Panc1 (cell line): ENCODE measurements at regions not wholly inside any gene's neighbourhood (a gene's known extent, or its start where the extent isn't known, plus 50 kb on each side); places are given as distances from the start of the nearest gene placed in this dataset.

Source experiments
- ATAC-seq: fragments of 200-7000 bp; cut with Tn5 transposase; 2 replicates; pipeline ENCODE4 v1.9.1; 2020; ENCODE audit warnings: mild to moderate bottlenecking, moderate library complexity
- BruUV-seq: library from RNA; stranded (reverse); fragments of 400-500 nt; replicated peaks from 2 replicates; lab custom pipeline; 2021; lab: Mats Ljungman, UMichigan
- CTCF ChIA-PET: fragments of 300-600 bp; sonication (Branson Sonifier 250); formaldehyde crosslinking; loops from one replicate; lab custom pipeline; 2022; ENCODE audit warnings: antibody characterized with exemption; lab: Charles Lee
- POLR2A ChIA-PET: fragments of 300-600 bp; sonication (Branson Sonifier 250); formaldehyde crosslinking; loops from one replicate; lab custom pipeline; 2022; ENCODE audit warnings: antibody characterized with exemption; lab: Charles Lee
- DNase-seq: peaks from one replicate; pipeline ENCODE4 v3.0.0-alpha.2; 2010; ENCODE audit warnings: low read depth, low spot score
- H3K27ac ChIP-seq: 2 replicates; pipeline ENCODE4 v1.5.1; 2011; ENCODE audit warnings: mild to moderate bottlenecking, low read length, inconsistent platforms
- H3K27me3 ChIP-seq: fragments of 200-500 bp; sonication (Bioruptor generic); 2 replicates; pipeline ENCODE4 v1.6.0; 2014; ENCODE audit warnings: low read length, inconsistent platforms; ENCODE audit not compliant: control insufficient read depth, insufficient read depth
- H3K36me3 ChIP-seq: fragments of 200-500 bp; sonication (Bioruptor generic); 2 replicates; pipeline ENCODE4 v1.5.1; 2014; ENCODE audit warnings: inconsistent platforms, mild to moderate bottlenecking, low read length, moderate library complexity; ENCODE audit not compliant: control insufficient read depth, insufficient read depth
- H3K4me1 ChIP-seq: 2 replicates; pipeline ENCODE4 v1.5.1; 2011; ENCODE audit warnings: inconsistent platforms, mild to moderate bottlenecking, low read length, moderate library complexity; ENCODE audit not compliant: control insufficient read depth, insufficient read depth
- H3K4me3 ChIP-seq, 2 experiments: 2 replicates each; pipeline ENCODE4 v1.5.1; 2011 to 2012; ENCODE audit warnings: low read depth in 2 of 2, low read length in 2 of 2, mild to moderate bottlenecking in 2 of 2, inconsistent platforms in 1 of 2, moderate library complexity in 1 of 2
- H3K9me3 ChIP-seq: fragments of 200-500 bp; sonication (Bioruptor generic); 2 replicates; pipeline ENCODE4 v1.5.1; 2014; ENCODE audit warnings: low read depth, mild to moderate bottlenecking, inconsistent platforms, low read length, moderate library complexity; ENCODE audit not compliant: control insufficient read depth, insufficient read depth
- POLR2AphosphoS5 ChIP-seq: IDR thresholded peaks from 2 replicates; pipeline ENCODE4 v1.6.1; 2012; ENCODE audit warnings: mild to moderate bottlenecking, low read depth, low read length, moderate library complexity
- SIN3A ChIP-seq: IDR thresholded peaks from 2 replicates; pipeline ENCODE4 v1.6.1; 2012; ENCODE audit warnings: low read depth, mild to moderate bottlenecking, low read length, moderate library complexity, borderline replicate concordance; ENCODE audit not compliant: insufficient read depth
- TCF7L2 ChIP-seq: IDR thresholded peaks from 2 replicates; pipeline ENCODE4 v1.6.1; 2011; ENCODE audit warnings: mild to moderate bottlenecking, low read depth, low read length, inconsistent platforms
- in situ Hi-C: cut with HindIII; loops from 2 replicates; pipeline ENCODE4 v1.10.0; 2016; ENCODE audit warnings: low sequenced_read_pairs, low pct_unique_long_range_greater_than_20kb
- intact Hi-C: fragments of 100-400 bp; cut with micrococcal nuclease; formaldehyde crosslinking; loops from one replicate; pipeline ENCODE4 v1.10.0; 2022; ENCODE audit not compliant: unreplicated experiment
- TF ChIP-seq, protein P1 (sequence below): fragments of 450-650 bp; IDR thresholded peaks from 2 replicates; pipeline ENCODE4 v1.5.1; 2017; ENCODE audit warnings: mild to moderate bottlenecking
- TF ChIP-seq, protein P2 (sequence below), 2 experiments: IDR thresholded peaks; 2 replicates each; pipeline ENCODE4 v1.6.1; 2011 to 2012; ENCODE audit warnings: low read depth in 2 of 2, control low read depth in 1 of 2, low read length in 1 of 2, mild to moderate bottlenecking in 1 of 2, moderate library complexity in 1 of 2; ENCODE audit not compliant: insufficient read depth in 1 of 2

- H3K4me1 ChIP-seq: no peaks in the 10 kb centered on the region
- no peak overlapping the region for H3K27ac ChIP-seq
- TF ChIP-seq TCF7L2: no peak
- no peak for TF ChIP-seq SIN3A
- TF ChIP-seq, protein P1, sequence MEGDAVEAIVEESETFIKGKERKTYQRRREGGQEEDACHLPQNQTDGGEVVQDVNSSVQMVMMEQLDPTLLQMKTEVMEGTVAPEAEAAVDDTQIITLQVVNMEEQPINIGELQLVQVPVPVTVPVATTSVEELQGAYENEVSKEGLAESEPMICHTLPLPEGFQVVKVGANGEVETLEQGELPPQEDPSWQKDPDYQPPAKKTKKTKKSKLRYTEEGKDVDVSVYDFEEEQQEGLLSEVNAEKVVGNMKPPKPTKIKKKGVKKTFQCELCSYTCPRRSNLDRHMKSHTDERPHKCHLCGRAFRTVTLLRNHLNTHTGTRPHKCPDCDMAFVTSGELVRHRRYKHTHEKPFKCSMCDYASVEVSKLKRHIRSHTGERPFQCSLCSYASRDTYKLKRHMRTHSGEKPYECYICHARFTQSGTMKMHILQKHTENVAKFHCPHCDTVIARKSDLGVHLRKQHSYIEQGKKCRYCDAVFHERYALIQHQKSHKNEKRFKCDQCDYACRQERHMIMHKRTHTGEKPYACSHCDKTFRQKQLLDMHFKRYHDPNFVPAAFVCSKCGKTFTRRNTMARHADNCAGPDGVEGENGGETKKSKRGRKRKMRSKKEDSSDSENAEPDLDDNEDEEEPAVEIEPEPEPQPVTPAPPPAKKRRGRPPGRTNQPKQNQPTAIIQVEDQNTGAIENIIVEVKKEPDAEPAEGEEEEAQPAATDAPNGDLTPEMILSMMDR: no peak
- TF ChIP-seq, protein P2, sequence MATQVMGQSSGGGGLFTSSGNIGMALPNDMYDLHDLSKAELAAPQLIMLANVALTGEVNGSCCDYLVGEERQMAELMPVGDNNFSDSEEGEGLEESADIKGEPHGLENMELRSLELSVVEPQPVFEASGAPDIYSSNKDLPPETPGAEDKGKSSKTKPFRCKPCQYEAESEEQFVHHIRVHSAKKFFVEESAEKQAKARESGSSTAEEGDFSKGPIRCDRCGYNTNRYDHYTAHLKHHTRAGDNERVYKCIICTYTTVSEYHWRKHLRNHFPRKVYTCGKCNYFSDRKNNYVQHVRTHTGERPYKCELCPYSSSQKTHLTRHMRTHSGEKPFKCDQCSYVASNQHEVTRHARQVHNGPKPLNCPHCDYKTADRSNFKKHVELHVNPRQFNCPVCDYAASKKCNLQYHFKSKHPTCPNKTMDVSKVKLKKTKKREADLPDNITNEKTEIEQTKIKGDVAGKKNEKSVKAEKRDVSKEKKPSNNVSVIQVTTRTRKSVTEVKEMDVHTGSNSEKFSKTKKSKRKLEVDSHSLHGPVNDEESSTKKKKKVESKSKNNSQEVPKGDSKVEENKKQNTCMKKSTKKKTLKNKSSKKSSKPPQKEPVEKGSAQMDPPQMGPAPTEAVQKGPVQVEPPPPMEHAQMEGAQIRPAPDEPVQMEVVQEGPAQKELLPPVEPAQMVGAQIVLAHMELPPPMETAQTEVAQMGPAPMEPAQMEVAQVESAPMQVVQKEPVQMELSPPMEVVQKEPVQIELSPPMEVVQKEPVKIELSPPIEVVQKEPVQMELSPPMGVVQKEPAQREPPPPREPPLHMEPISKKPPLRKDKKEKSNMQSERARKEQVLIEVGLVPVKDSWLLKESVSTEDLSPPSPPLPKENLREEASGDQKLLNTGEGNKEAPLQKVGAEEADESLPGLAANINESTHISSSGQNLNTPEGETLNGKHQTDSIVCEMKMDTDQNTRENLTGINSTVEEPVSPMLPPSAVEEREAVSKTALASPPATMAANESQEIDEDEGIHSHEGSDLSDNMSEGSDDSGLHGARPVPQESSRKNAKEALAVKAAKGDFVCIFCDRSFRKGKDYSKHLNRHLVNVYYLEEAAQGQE (IDR thresholded peaks at IDR 0.05; ENCODE audit: insufficient read depth in 1 of 2, low read depth in 2 of 2, low read length in 1 of 2): no peak
- no peak for TF ChIP-seq POLR2AphosphoS5
- no TSS peak for BruUV-seq
- no peaks in the 10 kb centered on the region for H3K9me3 ChIP-seq
- H3K4me3 ChIP-seq: no peak overlapping the region
- intact Hi-C loops: no loop called here
- H3K36me3 ChIP-seq: no peaks in the 10 kb centered on the region
- ATAC-seq (no peak), DNase-seq (no peak)
- in situ Hi-C loops: no loop called here
- ChIA-PET POLR2A (no interaction called here), CTCF (no interaction called here)
- H3K27me3 ChIP-seq: no peaks in the 10 kb centered on the region
Measured at GRCh38 chr2:34529965-34530364, 930.9 kb upstream of the FAM98A start.

- no peaks in the 10 kb centered on the region for H3K27me3 ChIP-seq
- intact Hi-C loops (no loop called here), in situ Hi-C loops (no loop called here)
- peaks cover 4% of the 10 kb centered on the region; the same call in 1 of the 2 replicates for H3K9me3 ChIP-seq
- no peak overlapping the region for H3K27ac ChIP-seq
- DNase-seq: no peak
- ATAC-seq: no peak
- BruUV-seq: no TSS peak
- POLR2A ChIA-PET: no interaction called here
- CTCF ChIA-PET: no interaction called here
- H3K4me3 ChIP-seq: no peak overlapping the region
- H3K36me3 ChIP-seq: no peaks in the 10 kb centered on the region
- H3K4me1 ChIP-seq: no peaks in the 10 kb centered on the region
- TF ChIP-seq, protein P2 (IDR thresholded peaks at IDR 0.05; ENCODE audit: insufficient read depth in 1 of 2, low read depth in 2 of 2, low read length in 1 of 2): no peak
- TF ChIP-seq, protein P1: no peak
- no peak for TF ChIP-seq TCF7L2
- TF ChIP-seq POLR2AphosphoS5: no peak
- TF ChIP-seq SIN3A: no peak
Measured at GRCh38 chr2:34523958-34524514, 924.9 kb upstream of the FAM98A start.
